GM12872 (cell line): ENCODE measurements at regions not wholly inside any gene's neighbourhood (a gene's known extent, or its start where the extent isn't known, plus 50 kb on each side); places are given as distances from the start of the nearest gene placed in this dataset.

Experiments used
- CTCF ChIP-seq: IDR thresholded peaks from 3 replicates; pipeline ENCODE4 v1.5.1; 2011; ENCODE audit warnings: low read depth, mild to moderate bottlenecking, low read length, moderate library complexity; ENCODE audit not compliant: insufficient read depth

- no peak for TF ChIP-seq CTCF
Observed at GRCh38 chr1:17957588-17958267, 149.9 kb upstream of the IGSF21 start.

GRCh38 chr1:17958704-17959103 is 148.9 kb upstream of the IGSF21 start:
- TF ChIP-seq CTCF = no peak

- no peak for TF ChIP-seq CTCF
Observed at GRCh38 chr1:17963513-17963912, 144.1 kb upstream of the IGSF21 start.

GRCh38 chr1:17965515-17966100 is 142.0 kb upstream of the IGSF21 start:
- no peak for TF ChIP-seq CTCF

GRCh38 chr1:17966341-17966740 is 141.3 kb upstream of the IGSF21 start:
- TF ChIP-seq CTCF = no peak

- TF ChIP-seq CTCF = no peak
Observed at GRCh38 chr1:17967623-17968255, 139.9 kb upstream of the IGSF21 start.

GRCh38 chr1:17970757-17971156 is 136.8 kb upstream of the IGSF21 start:
- TF ChIP-seq CTCF = no peak
